Activated T-helper 2 cell treated with anti-CD3 and anti-CD28 coated beads, Interferon-gamma antibody, Interleukin-2, Interleukin-4, amounts not matched to agents 10 μg/mL and 5 μg/mL and 100 μg/mL, durations not matched to agents 14 hours and 24 hours and 36 hours (primary cell): ENCODE measurements at regions not wholly inside any gene's neighbourhood (a gene's known extent, or its start where the extent isn't known, plus 50 kb on each side); places are given as distances from the start of the nearest gene placed in this dataset.
"Not testable (repeated sequence)": the region's sequence is repeated elsewhere in the genome, so short reads cannot be mapped to it uniquely, and the experiment has no call there.

Source experiments
- DNase-seq: peaks from one replicate; pipeline ENCODE4 v3.0.0; 2021; ENCODE audit warnings: low spot score
- H3K27ac Mint-ChIP-seq: one replicate; pipeline ENCODE4 v1.8.0; 2021; ENCODE audit warnings: mixed read lengths
- H3K27me3 Mint-ChIP-seq: one replicate; pipeline ENCODE4 v1.8.0; 2021; ENCODE audit warnings: low read depth, mixed read lengths
- H3K36me3 Mint-ChIP-seq: one replicate; pipeline ENCODE4 v1.8.0; 2021; ENCODE audit warnings: low read depth, mixed read lengths
- H3K4me1 Mint-ChIP-seq: one replicate; pipeline ENCODE4 v1.8.0; 2021; ENCODE audit warnings: low read depth, mixed read lengths
- H3K4me3 Mint-ChIP-seq: one replicate; pipeline ENCODE4 v1.8.0; 2021; ENCODE audit warnings: low read depth, mild to moderate bottlenecking, moderate library complexity, mixed read lengths
- H3K9me3 Mint-ChIP-seq: one replicate; pipeline ENCODE4 v1.8.0; 2021; ENCODE audit warnings: mixed read lengths
- intact Hi-C: fragments of 100-400 bp; cut with micrococcal nuclease; formaldehyde crosslinking; loops from one replicate; pipeline ENCODE4 v1.15.1; 2023

DNA sequence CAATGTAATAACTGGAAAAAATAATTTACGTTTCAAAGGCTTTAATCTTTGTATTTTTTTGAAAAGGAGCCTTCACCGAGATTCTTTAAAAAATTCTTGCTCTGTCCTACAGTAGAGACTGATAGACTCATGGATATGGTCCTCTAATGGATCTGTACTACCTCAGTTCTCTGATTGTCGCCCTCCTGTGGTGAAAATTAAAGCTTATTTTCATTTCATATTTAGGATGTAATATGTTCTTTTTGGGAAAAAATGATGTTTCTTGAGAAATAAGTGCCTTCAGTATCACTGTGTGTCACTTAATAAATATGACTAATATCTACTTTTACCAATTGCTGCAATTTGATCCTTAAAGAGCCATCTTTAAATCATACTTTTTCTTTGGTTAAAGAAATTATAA, 4593.3 kb upstream of the OR11H1 start:
- H3K36me3 Mint-ChIP-seq, H3K27me3 Mint-ChIP-seq, H3K27ac Mint-ChIP-seq, H3K4me1 Mint-ChIP-seq, H3K4me3 Mint-ChIP-seq, DNase-seq, intact Hi-C loops: not testable (repeated sequence)
- peaks cover 82% of the 10 kb centered on the region for H3K9me3 Mint-ChIP-seq

DNA sequence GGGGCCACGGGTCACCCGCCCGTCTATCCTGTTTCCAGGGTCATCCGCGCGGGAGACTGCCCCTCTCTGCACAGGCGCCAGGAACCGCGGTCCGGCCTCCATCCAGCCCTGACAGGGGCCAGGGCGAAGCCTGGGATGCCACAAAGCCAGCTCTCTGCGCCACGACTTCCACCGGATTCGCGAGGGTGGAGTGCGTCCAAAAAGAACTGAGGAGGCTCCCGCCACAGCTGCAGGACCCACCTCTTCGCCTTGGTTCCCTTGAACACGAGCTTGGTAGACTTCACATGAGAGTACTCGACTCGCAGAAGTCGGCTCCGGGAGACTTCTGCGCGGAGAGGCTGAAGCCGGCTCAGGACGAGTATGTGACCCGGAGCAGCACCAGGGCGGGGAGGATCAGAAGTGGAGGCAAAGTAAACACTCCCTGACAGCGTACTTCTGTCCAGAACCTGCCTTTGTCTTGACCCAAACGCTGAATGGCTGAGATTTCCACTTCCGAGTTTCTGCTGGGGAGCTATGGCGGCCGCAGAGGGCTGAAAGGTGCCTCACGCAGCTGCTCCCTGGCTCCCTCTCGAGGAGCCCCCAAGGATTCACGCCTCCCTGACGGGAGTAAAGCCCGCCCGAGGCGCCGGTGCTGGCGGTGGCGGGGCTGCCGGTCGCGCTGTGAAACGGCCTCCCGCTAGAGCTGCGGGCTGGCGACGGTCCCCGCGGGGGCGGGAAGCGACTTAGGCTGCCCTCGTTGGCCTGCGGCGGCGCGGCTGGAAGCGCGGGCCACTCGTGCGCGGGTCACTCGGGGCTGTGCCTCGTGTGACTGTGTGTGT, 4566.7 kb upstream of the OR11H1 start:
- no peak for DNase-seq
- intact Hi-C loops = no loop called here
- no peaks in the 10 kb centered on the region for H3K4me1 Mint-ChIP-seq
- peaks cover 66% of the 10 kb centered on the region for H3K9me3 Mint-ChIP-seq
- H3K27me3 Mint-ChIP-seq = no peaks in the 10 kb centered on the region
- no peak overlapping the region for H3K4me3 Mint-ChIP-seq
- H3K27ac Mint-ChIP-seq = no peak overlapping the region
- H3K36me3 Mint-ChIP-seq = peaks cover 8% of the 10 kb centered on the region

DNA sequence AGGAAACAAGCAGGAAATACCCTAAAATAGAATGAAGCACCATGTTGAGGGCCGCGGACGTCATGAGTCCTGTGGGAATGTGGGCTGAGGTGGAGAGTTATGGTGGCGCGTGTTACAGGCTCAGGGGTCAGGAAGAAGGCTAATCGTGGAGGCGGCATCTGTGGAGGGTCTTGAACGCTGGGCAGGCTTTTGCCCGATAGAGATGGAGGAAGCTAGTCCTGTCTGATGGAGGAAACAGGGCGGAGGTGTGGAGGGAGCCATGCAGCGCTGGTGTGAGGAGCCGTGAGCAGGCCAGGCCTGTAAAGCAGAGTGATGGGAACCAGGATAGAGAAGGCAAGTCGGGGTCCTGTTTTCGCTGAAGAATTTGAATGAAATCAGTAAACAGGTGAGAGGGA, 4566.1 kb upstream of the OR11H1 start:
- H3K27ac Mint-ChIP-seq, H3K36me3 Mint-ChIP-seq, H3K27me3 Mint-ChIP-seq, intact Hi-C loops, H3K4me1 Mint-ChIP-seq, DNase-seq, H3K4me3 Mint-ChIP-seq: not testable (repeated sequence)
- H3K9me3 Mint-ChIP-seq = peaks cover 62% of the 10 kb centered on the region
